Left ventricle myocardium inferior (tissue), 1 donor: ENCODE measurements at regions not wholly inside any gene's neighbourhood (a gene's known extent, or its start where the extent isn't known, plus 50 kb on each side); places are given as distances from the start of the nearest gene placed in this dataset.

Experiments
- DNase-seq: peaks from one replicate; pipeline ENCODE4 v3.0.0-alpha.2; 2020
- H3K27ac ChIP-seq: fragments of 200-600 bp; replicated peaks from 2 replicates; pipeline ENCODE4 v1.8.0; 2021
- H3K27me3 ChIP-seq: fragments of 200-600 bp; 2 replicates; pipeline ENCODE4 v1.8.0; 2021; ENCODE audit warnings: low read depth
- H3K36me3 ChIP-seq: fragments of 200-600 bp; 2 replicates; pipeline ENCODE4 v1.8.0; 2021
- H3K4me1 ChIP-seq: fragments of 200-600 bp; 2 replicates; pipeline ENCODE4 v1.8.0; 2021
- H3K4me3 ChIP-seq: fragments of 200-600 bp; 2 replicates; pipeline ENCODE4 v1.8.0; 2021; ENCODE audit warnings: mild to moderate bottlenecking, moderate library complexity
- H3K9me3 ChIP-seq: fragments of 200-600 bp; replicated peaks from 2 replicates; pipeline ENCODE4 v1.8.0; 2021
- CTCF ChIP-seq: fragments of 200-600 bp; IDR thresholded peaks from 2 replicates; pipeline ENCODE4 v1.8.0; 2021; ENCODE audit warnings: antibody characterized with exemption, mild to moderate bottlenecking, borderline replicate concordance
- intact Hi-C: fragments of 100-400 bp; cut with micrococcal nuclease; formaldehyde crosslinking; loops from one replicate; pipeline ENCODE4 v1.11.0; 2022
- donor health status: DM: no; HTN: yes; CAD: no; lungs with severe emphysema.

- H3K4me1 ChIP-seq, result no peaks in the 10 kb centered on the region
- peaks cover 8% of the 10 kb centered on the region for H3K27me3 ChIP-seq
- H3K9me3 ChIP-seq, result no peaks in the 10 kb centered on the region
- H3K4me3 ChIP-seq, result no peak overlapping the region
- TF ChIP-seq CTCF, result no peak
- no peaks in the 10 kb centered on the region for H3K36me3 ChIP-seq
- no peak for DNase-seq
- intact Hi-C loops, result loop anchor here (10.0 kb wide), 1 partner anchor 225 kb away; no protein-coding TSS in a partner anchor
- H3K27ac ChIP-seq, result no peak overlapping the region
Measured at GRCh38 chr4:154019811-154020210, 230.9 kb upstream of the SFRP2 start.

GRCh38 chr4:154018659-154019058, 229.8 kb upstream of the SFRP2 start:
- intact Hi-C loops, result no loop called here
- Histone ChIP-seq H3K4me1 (no peaks in the 10 kb centered on the region), H3K36me3 (no peaks in the 10 kb centered on the region), H3K4me3 (no peak overlapping the region), H3K9me3 (no peaks in the 10 kb centered on the region), H3K27ac (no peak overlapping the region), H3K27me3 (peaks cover 8% of the 10 kb centered on the region)
- TF ChIP-seq CTCF, result no peak
- DNase-seq, result no peak

- Histone ChIP-seq H3K36me3 (no peaks in the 10 kb centered on the region), H3K27me3 (peaks cover 4% of the 10 kb centered on the region), H3K27ac (no peak overlapping the region), H3K9me3 (no peaks in the 10 kb centered on the region), H3K4me1 (no peaks in the 10 kb centered on the region), H3K4me3 (no peak overlapping the region)
- no peak for DNase-seq
- intact Hi-C loops, result no loop called here
- no peak for TF ChIP-seq CTCF
Measured at GRCh38 chr4:154015578-154015977, 226.7 kb upstream of the SFRP2 start.

DNA sequence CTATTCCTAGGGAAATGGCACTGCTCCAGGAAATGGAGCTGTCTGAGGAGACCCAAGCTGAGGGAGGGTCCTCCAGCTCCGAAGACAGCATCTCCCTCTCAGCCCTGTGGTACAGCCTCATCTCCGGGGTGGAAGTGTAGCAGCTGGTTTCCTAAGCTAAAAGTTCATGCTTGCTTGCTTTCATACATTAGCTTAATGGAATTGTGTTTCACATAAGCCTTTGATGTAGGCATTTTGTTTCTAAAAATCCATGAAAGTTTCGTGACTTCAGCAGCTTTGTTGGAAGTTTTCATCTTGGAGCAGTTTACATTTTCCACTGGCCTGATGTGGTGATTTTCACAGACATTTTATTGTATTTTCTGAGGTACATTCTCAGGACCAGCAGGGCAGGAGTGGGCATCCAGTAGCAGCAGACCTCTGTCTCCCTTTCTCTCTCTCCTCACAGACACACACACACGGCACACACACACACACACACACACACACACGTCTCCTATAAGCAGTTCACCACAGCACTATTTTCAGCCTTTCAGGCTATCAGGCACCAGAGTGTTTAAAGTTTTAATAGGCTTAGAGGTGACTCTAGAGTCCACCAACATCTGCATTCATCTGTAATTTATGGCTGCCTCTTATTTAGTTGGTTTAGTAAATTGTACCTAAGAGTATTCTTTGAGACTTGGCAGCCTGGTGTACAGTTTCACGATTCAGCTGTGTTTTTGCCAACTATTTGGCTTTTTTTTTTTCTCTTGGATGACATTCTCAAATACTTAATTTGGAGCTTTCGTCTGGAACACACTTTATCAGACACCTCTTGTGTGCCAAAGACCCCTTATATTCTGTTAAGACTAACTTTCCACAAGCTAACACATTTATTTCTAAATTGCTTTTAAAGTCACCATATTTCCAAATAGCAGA, 225.8 kb upstream of the SFRP2 start:
- no peak for DNase-seq
- H3K27ac ChIP-seq, result no peak overlapping the region
- H3K4me1 ChIP-seq, result no peaks in the 10 kb centered on the region
- H3K36me3 ChIP-seq, result no peaks in the 10 kb centered on the region
- TF ChIP-seq CTCF, result no peak
- intact Hi-C loops, result no loop called here
- H3K9me3 ChIP-seq, result no peaks in the 10 kb centered on the region
- H3K4me3 ChIP-seq, result no peak overlapping the region
- peaks cover 4% of the 10 kb centered on the region for H3K27me3 ChIP-seq

DNA sequence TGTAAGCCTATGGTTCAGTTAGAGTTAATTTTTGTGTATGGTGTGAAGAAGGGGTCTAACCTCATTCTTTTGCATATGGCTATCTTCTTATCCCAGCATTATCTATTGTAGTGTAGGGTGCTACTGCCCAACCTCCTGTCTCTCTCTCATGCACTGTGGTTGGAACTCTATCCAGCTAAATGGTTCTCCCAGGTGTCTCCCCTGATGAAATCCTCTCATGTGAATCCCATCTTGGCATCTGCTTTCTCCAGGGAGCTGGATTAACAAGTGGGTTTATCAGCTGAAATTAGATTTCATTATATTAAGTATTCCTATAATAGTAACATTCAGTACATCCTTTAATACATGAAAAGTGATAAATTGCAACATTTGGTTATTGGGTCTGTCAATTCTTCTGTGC, 224.7 kb upstream of the SFRP2 start:
- Histone ChIP-seq H3K9me3 (no peaks in the 10 kb centered on the region), H3K36me3 (no peaks in the 10 kb centered on the region), H3K4me3 (no peak overlapping the region), H3K27ac (no peak overlapping the region), H3K4me1 (no peaks in the 10 kb centered on the region), H3K27me3 (peaks cover 4% of the 10 kb centered on the region)
- no peak for TF ChIP-seq CTCF
- no peak for DNase-seq
- intact Hi-C loops, result no loop called here
